SHP77 treated with DMSO at 0.1 percent for 48 hours (cell line): ENCODE measurements at regions not wholly inside any gene's neighbourhood (a gene's known extent, or its start where the extent isn't known, plus 50 kb on each side); places are given as distances from the start of the nearest gene placed in this dataset.
"Not testable (repeated sequence)": the region's sequence is repeated elsewhere in the genome, so short reads cannot be mapped to it uniquely, and the experiment has no call there.

Experiments used
- DNase-seq: peaks from one replicate; lab custom pipeline; 2025; lab: John Stamatoyannopoulos, UW

GRCh38 chr2:172260336-172260735 is 157.6 kb upstream of the DLX2 start:
- no peak for DNase-seq

GRCh38 chr2:172261292-172261691 is 158.6 kb upstream of the DLX2 start:
- DNase-seq = no peak

GRCh38 chr2:172262486-172262885 is 159.8 kb upstream of the DLX2 start:
- no peak for DNase-seq

GRCh38 chr2:172264820-172265219 is 162.1 kb upstream of the DLX2 start:
- DNase-seq = not testable (repeated sequence)

- DNase-seq = not testable (repeated sequence)
Measured at GRCh38 chr2:172269507-172270244, 157.7 kb upstream of the ITGA6 start.

GRCh38 chr2:172270278-172271079 is 156.9 kb upstream of the ITGA6 start:
- no peak for DNase-seq

GRCh38 chr2:172273910-172274571 is 153.3 kb upstream of the ITGA6 start:
- no peak for DNase-seq

GRCh38 chr2:172275239-172275638 is 152.1 kb upstream of the ITGA6 start:
- no peak for DNase-seq

- DNase-seq = no peak
Measured at GRCh38 chr2:172276961-172277360, 150.4 kb upstream of the ITGA6 start.

GRCh38 chr2:172278667-172279066 is 148.7 kb upstream of the ITGA6 start:
- DNase-seq = no peak

GRCh38 chr2:172279214-172279613 is 148.2 kb upstream of the ITGA6 start:
- DNase-seq = no peak

- DNase-seq = no peak
Measured at GRCh38 chr2:172279813-172280212, 147.6 kb upstream of the ITGA6 start.

GRCh38 chr2:172280571-172281361 is 146.6 kb upstream of the ITGA6 start:
- no peak for DNase-seq

- DNase-seq = no peak
Measured at GRCh38 chr2:172281648-172282570, 145.5 kb upstream of the ITGA6 start.

GRCh38 chr2:172282944-172283343 is 144.4 kb upstream of the ITGA6 start:
- no peak for DNase-seq

GRCh38 chr2:172283476-172283875 is 143.9 kb upstream of the ITGA6 start:
- no peak for DNase-seq

GRCh38 chr2:172284209-172284608 is 143.2 kb upstream of the ITGA6 start:
- no peak for DNase-seq

GRCh38 chr2:172285010-172285621 is 142.3 kb upstream of the ITGA6 start:
- DNase-seq = no peak

GRCh38 chr2:172285760-172286159 is 141.6 kb upstream of the ITGA6 start:
- DNase-seq = no peak

- no peak for DNase-seq
Measured at GRCh38 chr2:172287190-172287589, 140.2 kb upstream of the ITGA6 start.
